OCI-LY1 (cell line): ENCODE measurements at regions not wholly inside any gene's neighbourhood (a gene's known extent, or its start where the extent isn't known, plus 50 kb on each side); places are given as distances from the start of the nearest gene placed in this dataset.

Experiments used
- H2AFZ ChIP-seq: fragments of 200-600 bp; sonication (generic), shearing (Covaris generic); 2 replicates; pipeline ENCODE4 v1.6.0; 2014; ENCODE audit warnings: antibody characterized with exemption, mild to moderate bottlenecking, low read length
- H3F3A ChIP-seq: fragments of 200-600 bp; sonication (generic), shearing (Covaris generic); 2 replicates; pipeline ENCODE4 v1.6.0; 2014; ENCODE audit warnings: mild to moderate bottlenecking, antibody characterized with exemption, low read length, moderate library complexity; ENCODE audit not compliant: insufficient read depth
- H3K27ac ChIP-seq: fragments of 200-600 bp; sonication (generic); 2 replicates; pipeline ENCODE4 v1.5.1; 2014; ENCODE audit warnings: low read length, mixed run types, mild to moderate bottlenecking, low read depth; ENCODE audit not compliant: poor library complexity, severe bottlenecking
- H3K27me3 ChIP-seq: fragments of 200-600 bp; sonication (generic); 2 replicates; pipeline ENCODE4 v1.6.0; 2014; ENCODE audit warnings: antibody characterized with exemption, mild to moderate bottlenecking, low read length, moderate library complexity; ENCODE audit not compliant: insufficient read depth
- H3K36me3 ChIP-seq: fragments of 200-600 bp; sonication (generic); 2 replicates; pipeline ENCODE4 v1.6.1; 2014; ENCODE audit warnings: mild to moderate bottlenecking, antibody characterized with exemption, low read length, moderate library complexity, mixed read lengths; ENCODE audit not compliant: insufficient read depth
- H3K4me1 ChIP-seq: fragments of 200-600 bp; sonication (generic); 2 replicates; pipeline ENCODE4 v1.5.1; 2014; ENCODE audit warnings: mild to moderate bottlenecking, low read length, moderate library complexity; ENCODE audit not compliant: insufficient read depth, severe bottlenecking
- H3K4me2 ChIP-seq: fragments of 200-600 bp; sonication (generic), shearing (Covaris generic); 2 replicates; pipeline ENCODE4 v1.6.1; 2014; ENCODE audit warnings: low read length
- H3K4me3 ChIP-seq: fragments of 200-600 bp; sonication (generic); 2 replicates; pipeline ENCODE4 v1.5.1; 2014; ENCODE audit warnings: low read length, low read depth, mild to moderate bottlenecking, mixed read lengths; ENCODE audit not compliant: poor library complexity, severe bottlenecking
- H3K79me2 ChIP-seq: fragments of 200-600 bp; shearing (Covaris generic); 2 replicates; pipeline ENCODE4 v1.6.1; 2016; ENCODE audit warnings: mixed run types, low read length, mixed read lengths; ENCODE audit not compliant: insufficient read depth
- H3K9ac ChIP-seq: fragments of 200-600 bp; sonication (generic), shearing (Covaris generic); 2 replicates; pipeline ENCODE4 v1.6.1; 2014; ENCODE audit warnings: mild to moderate bottlenecking, low read length, mixed read lengths
- H3K9me2 ChIP-seq: fragments of 200-600 bp; sonication (generic), shearing (Covaris generic); 2 replicates; pipeline ENCODE4 v1.6.1; 2014; ENCODE audit warnings: low read depth, mild to moderate bottlenecking, low read length, mixed read lengths
- H3K9me3 ChIP-seq: fragments of 200-600 bp; shearing (Covaris generic); 2 replicates; pipeline ENCODE4 v1.6.1; 2014; ENCODE audit warnings: low read length, mixed read lengths
- H4K20me1 ChIP-seq: fragments of 200-600 bp; sonication (generic), shearing (Covaris generic); 2 replicates; pipeline ENCODE4 v1.6.0; 2016; ENCODE audit warnings: mild to moderate bottlenecking, low read length; ENCODE audit not compliant: insufficient read depth
- CTCF ChIP-seq: fragments of 200-600 bp; sonication (generic), shearing (Covaris generic); IDR thresholded peaks from 2 replicates; pipeline ENCODE4 v1.5.1; 2017; ENCODE audit warnings: mild to moderate bottlenecking, antibody characterized with exemption, low read length, moderate library complexity, mixed read lengths
- EZH2 ChIP-seq: fragments of 200-600 bp; sonication (generic), shearing (Covaris generic); IDR thresholded peaks from 2 replicates; pipeline ENCODE4 v1.8.0; 2017; ENCODE audit warnings: borderline replicate concordance, mixed run types, mild to moderate bottlenecking, antibody characterized with exemption, low read length, moderate library complexity, mixed read lengths

GRCh38 chr3:102000620-102001209 lies 151.4 kb downstream of the NFKBIZ start:
- Histone ChIP-seq H3K4me3 (no peak overlapping the region), H3F3A (no peaks in the 10 kb centered on the region), H3K36me3 (no peaks in the 10 kb centered on the region), H3K4me1 (peaks cover 63% of the 10 kb centered on the region), H3K9me3 (no peaks in the 10 kb centered on the region), H3K79me2 (no peaks in the 10 kb centered on the region), H4K20me1 (no peaks in the 10 kb centered on the region), H3K27me3 (no peaks in the 10 kb centered on the region), H3K4me2 (no peak overlapping the region), H3K9me2 (no peaks in the 10 kb centered on the region), H2AFZ (no peak overlapping the region), H3K27ac (peak overlapping the region; percentile 82), H3K9ac (no peak overlapping the region)
- no peak for TF ChIP-seq EZH2
- TF ChIP-seq CTCF, result no peak

GRCh38 chr3:102002056-102002455 lies 152.7 kb downstream of the NFKBIZ start:
- TF ChIP-seq CTCF (no peak), EZH2 (no peak)
- Histone ChIP-seq H3K36me3 (no peaks in the 10 kb centered on the region), H3K79me2 (no peaks in the 10 kb centered on the region), H3F3A (no peaks in the 10 kb centered on the region), H3K9me2 (no peaks in the 10 kb centered on the region), H4K20me1 (no peaks in the 10 kb centered on the region), H2AFZ (no peak overlapping the region), H3K4me3 (no peak overlapping the region), H3K4me2 (no peak overlapping the region), H3K9me3 (no peaks in the 10 kb centered on the region), H3K9ac (no peak overlapping the region), H3K27me3 (no peaks in the 10 kb centered on the region), H3K4me1 (peaks cover 50% of the 10 kb centered on the region), H3K27ac (no peak overlapping the region)

- H3K9me2 ChIP-seq, result no peaks in the 10 kb centered on the region
- H3K4me1 ChIP-seq, result peaks cover 24% of the 10 kb centered on the region
- H3K9me3 ChIP-seq, result peaks cover 2% of the 10 kb centered on the region; the same call in 1 of the 2 replicates
- H4K20me1 ChIP-seq, result no peaks in the 10 kb centered on the region
- no peak for TF ChIP-seq EZH2
- TF ChIP-seq CTCF, result no peak
- no peaks in the 10 kb centered on the region for H3K27me3 ChIP-seq
- no peaks in the 10 kb centered on the region for H3K36me3 ChIP-seq
- no peak overlapping the region for H2AFZ ChIP-seq
- H3K4me2 ChIP-seq, result no peak overlapping the region
- no peak overlapping the region for H3K4me3 ChIP-seq
- H3K9ac ChIP-seq, result no peak overlapping the region
- no peaks in the 10 kb centered on the region for H3K79me2 ChIP-seq
- H3F3A ChIP-seq, result no peaks in the 10 kb centered on the region
- no peak overlapping the region for H3K27ac ChIP-seq
Measured at GRCh38 chr3:102004561-102004960, 155.2 kb downstream of the NFKBIZ start.
